Vagina (tissue), 2 donors: ENCODE measurements at regions not wholly inside any gene's neighbourhood (a gene's known extent, or its start where the extent isn't known, plus 50 kb on each side); places are given as distances from the start of the nearest gene placed in this dataset.

Experiments
- DNase-seq, 2 donors: peaks; one replicate each; pipeline ENCODE4 v3.0.0-alpha.2; 2017; ENCODE audit errors: extremely low spot score in 2 of 2
- H3K27ac ChIP-seq: fragments of 200-600 bp; sonication (generic); one replicate; pipeline ENCODE4 v1.5.1; 2019
- H3K27me3 ChIP-seq: fragments of 200-600 bp; sonication (generic); one replicate; pipeline ENCODE4 v1.5.1; 2019
- H3K36me3 ChIP-seq, 2 donors: fragments of 200-600 bp; sonication (generic); one replicate each; pipeline ENCODE4 v1.5.1; 2017 to 2019
- H3K4me1 ChIP-seq: fragments of 200-600 bp; sonication (generic); one replicate; pipeline ENCODE4 v1.5.1; 2019
- H3K4me3 ChIP-seq, 2 donors: fragments of 200-600 bp; sonication (generic); 1 replicate in 1 of 2; 2 replicates in 1 of 2; pipeline ENCODE4 v1.5.1; 2016 to 2019
- H3K9me3 ChIP-seq: fragments of 200-600 bp; sonication (generic); one replicate; pipeline ENCODE4 v1.5.1; 2019
- POLR2A ChIP-seq, 2 donors: fragments of 450-650 bp; IDR thresholded peaks; one replicate each; pipeline ENCODE4 v1.6.1; 2017; ENCODE audit warnings: antibody characterized with exemption in 2 of 2, mild to moderate bottlenecking in 2 of 2, moderate library complexity in 2 of 2
- POLR2AphosphoS5 ChIP-seq, 2 donors: sonication (generic); formaldehyde crosslinking; IDR thresholded peaks; one replicate each; pipeline ENCODE4 v1.9.0; 2017; ENCODE audit warnings: antibody characterized with exemption in 2 of 2, mild to moderate bottlenecking in 2 of 2, low read depth in 1 of 2; ENCODE audit not compliant: insufficient read depth in 1 of 2
- intact Hi-C: fragments of 100-400 bp; cut with DNase I; formaldehyde crosslinking; loops from one replicate; pipeline ENCODE4 v1.15.1; 2023
- TF ChIP-seq, protein P1 (sequence below), 3 experiments: fragments of 450-650 bp in 2 of 3; fragments of 200-600 bp in 1 of 3; sonication (generic) in 1 of 3; IDR thresholded peaks; one replicate each; pipeline ENCODE4 v1.5.1; 2017 to 2019; ENCODE audit warnings: antibody characterized with exemption in 3 of 3, mild to moderate bottlenecking in 2 of 3, moderate library complexity in 2 of 3

DNA sequence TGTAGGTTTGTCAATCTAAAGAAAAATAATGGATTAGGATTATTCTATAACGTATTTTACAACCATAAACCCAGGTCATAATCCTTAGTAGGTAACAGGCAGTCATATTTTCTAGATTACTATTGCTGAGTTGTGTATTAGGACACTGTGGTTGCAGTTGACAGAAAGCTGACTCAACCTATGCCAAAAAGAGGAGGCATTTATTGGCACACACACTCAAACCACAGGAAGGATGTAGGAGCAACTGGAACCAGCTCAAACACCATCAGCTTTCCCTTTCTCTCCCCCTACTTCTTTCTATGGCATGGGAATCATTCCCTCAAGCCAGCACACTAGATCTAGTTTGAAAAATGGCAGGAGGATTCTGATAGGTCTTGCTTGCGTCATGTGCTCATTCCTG is 136.4 kb upstream of the FAM9C start:
- Histone ChIP-seq H3K4me3 (no peak overlapping the region), H3K4me1 (no peaks in the 10 kb centered on the region), H3K27ac (no peak overlapping the region), H3K9me3 (no peaks in the 10 kb centered on the region), H3K27me3 (no peaks in the 10 kb centered on the region), H3K36me3 (no peaks in the 10 kb centered on the region)
- intact Hi-C loops = no loop called here
- no peak for DNase-seq
- TF ChIP-seq, protein P1, sequence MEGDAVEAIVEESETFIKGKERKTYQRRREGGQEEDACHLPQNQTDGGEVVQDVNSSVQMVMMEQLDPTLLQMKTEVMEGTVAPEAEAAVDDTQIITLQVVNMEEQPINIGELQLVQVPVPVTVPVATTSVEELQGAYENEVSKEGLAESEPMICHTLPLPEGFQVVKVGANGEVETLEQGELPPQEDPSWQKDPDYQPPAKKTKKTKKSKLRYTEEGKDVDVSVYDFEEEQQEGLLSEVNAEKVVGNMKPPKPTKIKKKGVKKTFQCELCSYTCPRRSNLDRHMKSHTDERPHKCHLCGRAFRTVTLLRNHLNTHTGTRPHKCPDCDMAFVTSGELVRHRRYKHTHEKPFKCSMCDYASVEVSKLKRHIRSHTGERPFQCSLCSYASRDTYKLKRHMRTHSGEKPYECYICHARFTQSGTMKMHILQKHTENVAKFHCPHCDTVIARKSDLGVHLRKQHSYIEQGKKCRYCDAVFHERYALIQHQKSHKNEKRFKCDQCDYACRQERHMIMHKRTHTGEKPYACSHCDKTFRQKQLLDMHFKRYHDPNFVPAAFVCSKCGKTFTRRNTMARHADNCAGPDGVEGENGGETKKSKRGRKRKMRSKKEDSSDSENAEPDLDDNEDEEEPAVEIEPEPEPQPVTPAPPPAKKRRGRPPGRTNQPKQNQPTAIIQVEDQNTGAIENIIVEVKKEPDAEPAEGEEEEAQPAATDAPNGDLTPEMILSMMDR (IDR thresholded peaks at IDR 0.05) = no peak
- TF ChIP-seq POLR2A (IDR thresholded peaks at IDR 0.05) = no peak

GRCh38 chrX:13179586-13179985 is 135.2 kb upstream of the FAM9C start:
- intact Hi-C loops = no loop called here
- H3K27ac ChIP-seq = no peak overlapping the region
- no peaks in the 10 kb centered on the region for H3K9me3 ChIP-seq
- DNase-seq = no peak
- TF ChIP-seq, protein P1 (IDR thresholded peaks at IDR 0.05) = no peak
- no peak for TF ChIP-seq POLR2AphosphoS5 (IDR thresholded peaks at IDR 0.05; ENCODE audit: insufficient read depth in 1 of 2, low read depth in 1 of 2)
- TF ChIP-seq POLR2A (IDR thresholded peaks at IDR 0.05) = no peak
- no peaks in the 10 kb centered on the region for H3K4me1 ChIP-seq
- H3K36me3 ChIP-seq = no peaks in the 10 kb centered on the region
- no peak overlapping the region for H3K4me3 ChIP-seq
- no peaks in the 10 kb centered on the region for H3K27me3 ChIP-seq

DNA sequence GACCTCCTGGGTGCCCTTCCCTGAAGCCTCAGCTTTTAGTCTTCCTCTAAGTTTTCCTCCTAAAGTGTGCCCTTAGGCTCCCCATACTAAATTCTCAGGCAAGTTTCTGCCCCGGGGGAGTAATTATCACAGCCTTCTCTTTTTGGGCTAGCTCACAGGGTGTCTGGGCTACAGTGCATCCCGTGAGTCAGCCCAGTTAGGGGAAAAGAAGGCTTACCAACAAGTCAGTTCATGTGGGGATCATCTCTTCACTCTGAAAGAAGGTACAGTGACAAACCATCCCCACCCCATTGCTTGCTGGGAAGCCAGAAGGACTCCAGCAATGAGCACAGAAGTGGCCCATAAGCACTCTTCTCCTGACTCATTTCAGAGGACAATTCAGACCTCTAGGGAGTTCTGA is 134.7 kb upstream of the FAM9C start:
- Histone ChIP-seq H3K9me3 (no peaks in the 10 kb centered on the region), H3K36me3 (no peaks in the 10 kb centered on the region), H3K27ac (no peak overlapping the region), H3K27me3 (no peaks in the 10 kb centered on the region), H3K4me3 (no peak overlapping the region), H3K4me1 (no peaks in the 10 kb centered on the region)
- no peak for DNase-seq
- intact Hi-C loops = no loop called here
- TF ChIP-seq POLR2AphosphoS5 (IDR thresholded peaks at IDR 0.05; ENCODE audit: insufficient read depth in 1 of 2, low read depth in 1 of 2) (no peak), POLR2A (IDR thresholded peaks at IDR 0.05) (no peak)
- TF ChIP-seq, protein P1 (IDR thresholded peaks at IDR 0.05) = no peak

- H3K27ac ChIP-seq = no peak overlapping the region
- no peaks in the 10 kb centered on the region for H3K9me3 ChIP-seq
- H3K36me3 ChIP-seq = no peaks in the 10 kb centered on the region
- H3K4me3 ChIP-seq = no peak overlapping the region
- no peaks in the 10 kb centered on the region for H3K4me1 ChIP-seq
- intact Hi-C loops = no loop called here
- DNase-seq = no peak
- H3K27me3 ChIP-seq = no peaks in the 10 kb centered on the region
- TF ChIP-seq, protein P1 (IDR thresholded peaks at IDR 0.05) = no peak
- TF ChIP-seq POLR2AphosphoS5 (IDR thresholded peaks at IDR 0.05; ENCODE audit: insufficient read depth in 1 of 2, low read depth in 1 of 2) (no peak), POLR2A (IDR thresholded peaks at IDR 0.05) (no peak)
Measured at GRCh38 chrX:13177921-13178566, 133.6 kb upstream of the FAM9C start.

DNA sequence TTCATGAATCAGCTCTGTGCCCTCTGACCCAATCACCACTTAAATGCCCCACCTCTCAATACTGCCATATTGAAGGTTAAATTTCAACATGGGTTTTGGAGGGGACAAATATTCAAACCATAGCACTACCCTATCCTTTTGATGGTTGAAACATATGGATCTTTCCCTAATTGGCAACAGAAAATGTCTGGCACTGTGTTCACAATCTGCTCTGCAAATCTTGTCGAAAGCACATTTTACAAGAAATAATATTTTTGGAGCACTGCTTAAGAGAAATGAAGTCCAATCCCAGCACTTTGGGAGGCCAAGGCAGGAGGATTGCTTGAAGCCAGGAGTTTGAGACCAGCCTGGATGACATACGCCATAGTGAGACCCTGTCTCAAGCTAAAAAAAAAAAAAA is 130.6 kb upstream of the FAM9C start:
- no peaks in the 10 kb centered on the region for H3K4me1 ChIP-seq
- no peaks in the 10 kb centered on the region for H3K36me3 ChIP-seq
- no peak for DNase-seq
- intact Hi-C loops = no loop called here
- H3K27me3 ChIP-seq = no peaks in the 10 kb centered on the region
- H3K9me3 ChIP-seq = no peaks in the 10 kb centered on the region
- no peak overlapping the region for H3K4me3 ChIP-seq
- H3K27ac ChIP-seq = no peak overlapping the region
- TF ChIP-seq POLR2AphosphoS5 (IDR thresholded peaks at IDR 0.05; ENCODE audit: insufficient read depth in 1 of 2, low read depth in 1 of 2) (no peak), POLR2A (IDR thresholded peaks at IDR 0.05) (no peak)
- TF ChIP-seq, protein P1 (IDR thresholded peaks at IDR 0.05) = no peak
